ENCODE measurements at regions not wholly inside any gene's neighbourhood (a gene's known extent, or its start where the extent isn't known, plus 50 kb on each side); places are given as distances from the start of the nearest gene placed in this dataset.

DNA sequence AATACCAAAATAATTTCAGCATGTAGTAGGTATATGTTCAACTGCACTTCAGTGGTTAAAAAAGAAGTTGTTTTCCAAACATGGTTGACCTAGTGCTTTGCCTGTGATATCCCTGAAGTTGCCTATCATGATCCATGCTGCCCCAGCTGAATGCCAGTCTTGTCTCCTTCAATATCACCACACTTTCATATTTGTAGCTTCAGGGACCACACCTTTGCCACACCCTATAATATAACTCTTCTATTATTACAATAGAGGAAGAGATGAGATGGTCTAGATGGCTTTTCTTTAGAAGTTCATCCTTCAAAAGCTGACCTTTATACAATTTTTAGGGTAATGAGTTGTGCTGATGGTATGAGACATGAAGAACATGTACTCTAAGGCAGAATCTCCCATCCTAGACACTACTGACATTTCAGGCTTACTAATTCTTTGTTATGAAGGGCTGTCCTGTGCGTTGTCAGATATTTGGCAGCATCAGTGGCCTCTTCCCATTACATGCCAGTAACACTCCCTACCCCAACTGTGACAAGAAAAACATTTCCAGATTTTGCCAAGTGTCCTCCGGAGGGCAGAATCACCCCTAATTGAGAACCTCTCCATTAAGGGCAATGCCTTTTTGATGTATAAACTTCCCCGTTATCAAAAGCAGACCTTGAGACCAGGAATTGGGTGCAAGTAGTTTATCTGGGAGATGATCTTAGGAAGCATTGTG, 76.2 kb upstream of the PLCL2 start:
- DNase-seq (ENCODE audit: low spot score) = no peak
- TF ChIP-seq, protein P1, sequence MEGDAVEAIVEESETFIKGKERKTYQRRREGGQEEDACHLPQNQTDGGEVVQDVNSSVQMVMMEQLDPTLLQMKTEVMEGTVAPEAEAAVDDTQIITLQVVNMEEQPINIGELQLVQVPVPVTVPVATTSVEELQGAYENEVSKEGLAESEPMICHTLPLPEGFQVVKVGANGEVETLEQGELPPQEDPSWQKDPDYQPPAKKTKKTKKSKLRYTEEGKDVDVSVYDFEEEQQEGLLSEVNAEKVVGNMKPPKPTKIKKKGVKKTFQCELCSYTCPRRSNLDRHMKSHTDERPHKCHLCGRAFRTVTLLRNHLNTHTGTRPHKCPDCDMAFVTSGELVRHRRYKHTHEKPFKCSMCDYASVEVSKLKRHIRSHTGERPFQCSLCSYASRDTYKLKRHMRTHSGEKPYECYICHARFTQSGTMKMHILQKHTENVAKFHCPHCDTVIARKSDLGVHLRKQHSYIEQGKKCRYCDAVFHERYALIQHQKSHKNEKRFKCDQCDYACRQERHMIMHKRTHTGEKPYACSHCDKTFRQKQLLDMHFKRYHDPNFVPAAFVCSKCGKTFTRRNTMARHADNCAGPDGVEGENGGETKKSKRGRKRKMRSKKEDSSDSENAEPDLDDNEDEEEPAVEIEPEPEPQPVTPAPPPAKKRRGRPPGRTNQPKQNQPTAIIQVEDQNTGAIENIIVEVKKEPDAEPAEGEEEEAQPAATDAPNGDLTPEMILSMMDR (IDR thresholded peaks at IDR 0.05; ENCODE audit: extremely low read depth, insufficient read depth, missing control alignments) = no peak
- in situ Hi-C loops (cut with MboI; ENCODE audit: low pct_unique_long_range_greater_than_20kb, low sequenced_read_pairs, unreplicated experiment) = no loop called here

DNA sequence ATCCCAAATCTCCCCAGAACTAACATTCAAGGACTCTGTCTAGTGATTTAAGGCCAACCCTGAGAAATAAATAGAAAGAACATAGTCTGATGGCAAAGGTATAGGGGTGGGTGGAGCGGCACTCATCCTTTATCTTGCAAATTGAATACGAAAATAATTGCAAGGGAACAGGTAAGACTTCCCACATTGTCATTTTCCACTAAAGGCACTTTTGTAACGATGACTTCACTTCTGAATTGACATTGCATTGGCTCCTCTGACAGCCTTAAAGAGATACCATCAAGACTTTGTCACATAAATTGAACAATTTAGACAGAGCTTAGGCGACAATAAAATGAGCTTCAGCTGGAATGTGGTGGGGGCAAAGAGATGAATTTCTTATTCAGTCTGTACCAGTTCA, 75.3 kb upstream of the PLCL2 start:
- no peak for DNase-seq (ENCODE audit: low spot score)
- TF ChIP-seq, protein P1 (IDR thresholded peaks at IDR 0.05; ENCODE audit: extremely low read depth, insufficient read depth, missing control alignments) = no peak
- in situ Hi-C loops (cut with MboI; ENCODE audit: low pct_unique_long_range_greater_than_20kb, low sequenced_read_pairs, unreplicated experiment) = no loop called here

DNA sequence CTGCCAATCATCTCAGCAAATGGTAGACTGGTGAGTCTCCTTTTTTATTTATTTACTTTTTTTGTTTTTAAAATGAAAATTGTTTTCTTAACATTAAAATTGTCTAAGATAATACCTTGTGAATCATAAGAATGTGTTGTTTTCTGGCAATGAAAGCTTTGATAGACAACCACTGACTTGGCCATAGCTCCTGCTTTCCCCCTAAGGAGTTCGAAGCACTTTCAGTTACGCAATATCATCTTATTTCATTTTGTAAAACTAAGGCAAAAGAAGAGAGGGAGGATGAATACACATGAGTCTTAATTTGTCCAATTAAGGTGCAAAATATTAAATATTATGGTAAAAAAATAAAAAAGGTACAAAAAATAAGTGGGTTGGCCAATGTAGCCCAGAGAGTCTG, 74.8 kb upstream of the PLCL2 start:
- TF ChIP-seq, protein P1 (IDR thresholded peaks at IDR 0.05; ENCODE audit: extremely low read depth, insufficient read depth, missing control alignments) = no peak
- in situ Hi-C loops (cut with MboI; ENCODE audit: low pct_unique_long_range_greater_than_20kb, low sequenced_read_pairs, unreplicated experiment) = no loop called here
- DNase-seq (ENCODE audit: low spot score) = no peak

DNA sequence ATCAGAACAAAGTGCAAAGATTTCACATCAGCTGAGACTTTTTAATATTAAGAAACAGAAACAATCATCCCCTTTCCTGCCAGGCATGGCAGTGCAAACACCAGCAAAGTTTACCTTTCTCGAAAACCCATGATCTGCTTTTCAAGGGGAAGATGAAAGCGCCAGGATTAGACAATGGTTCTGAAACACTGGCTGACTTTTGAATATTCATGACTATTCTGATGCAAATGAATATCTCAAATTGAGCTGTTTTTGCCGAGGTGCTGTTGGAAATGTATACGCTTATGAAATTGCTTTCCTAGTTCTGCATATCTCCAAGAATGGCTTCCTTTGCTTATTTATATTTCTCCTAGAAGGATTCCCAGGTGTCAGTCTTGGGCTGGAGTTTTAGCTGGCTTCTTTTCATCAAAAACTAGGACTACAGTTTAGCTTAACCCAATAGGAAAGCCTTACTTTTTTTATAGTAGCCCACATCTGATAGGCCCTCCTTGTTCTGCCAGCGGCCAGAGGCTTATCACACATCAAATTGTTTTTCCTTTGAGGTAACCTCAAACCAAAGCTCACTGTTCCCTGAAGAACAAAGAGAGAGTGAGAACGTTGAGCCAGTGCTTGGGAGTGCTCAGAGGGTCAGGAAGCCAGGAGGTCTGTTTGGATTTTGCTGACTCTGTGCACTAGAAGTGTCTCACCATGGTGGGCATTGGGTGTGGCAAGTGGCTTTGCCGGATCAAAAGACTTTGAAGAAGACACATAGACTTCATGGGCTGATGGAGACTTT, 74.0 kb upstream of the PLCL2 start:
- no peak for DNase-seq (ENCODE audit: low spot score)
- in situ Hi-C loops (cut with MboI; ENCODE audit: low pct_unique_long_range_greater_than_20kb, low sequenced_read_pairs, unreplicated experiment) = no loop called here
- TF ChIP-seq, protein P1 (IDR thresholded peaks at IDR 0.05; ENCODE audit: extremely low read depth, insufficient read depth, missing control alignments) = no peak

DNA sequence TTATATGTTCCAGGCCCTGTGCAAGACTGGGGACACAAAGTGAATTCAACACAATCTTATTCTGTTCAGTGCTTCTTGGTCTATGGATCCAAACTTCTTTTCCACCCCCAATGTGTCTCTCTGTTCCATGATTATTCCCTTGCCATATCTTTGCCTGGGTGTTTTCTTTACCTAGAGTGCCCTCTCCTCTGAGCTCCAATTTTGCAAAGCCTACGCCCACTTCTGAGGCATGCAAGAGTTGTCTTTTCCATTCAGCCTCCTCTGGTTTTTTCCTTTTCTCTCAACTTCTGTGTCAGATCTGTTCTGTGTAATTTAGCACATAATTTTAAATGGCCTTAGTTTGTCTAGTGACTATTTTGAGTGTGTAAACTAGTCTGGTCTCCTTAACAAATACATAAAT, 72.8 kb upstream of the PLCL2 start:
- TF ChIP-seq, protein P1 (IDR thresholded peaks at IDR 0.05; ENCODE audit: extremely low read depth, insufficient read depth, missing control alignments) = no peak
- in situ Hi-C loops (cut with MboI; ENCODE audit: low pct_unique_long_range_greater_than_20kb, low sequenced_read_pairs, unreplicated experiment) = no loop called here
- no peak for DNase-seq (ENCODE audit: low spot score)

DNA sequence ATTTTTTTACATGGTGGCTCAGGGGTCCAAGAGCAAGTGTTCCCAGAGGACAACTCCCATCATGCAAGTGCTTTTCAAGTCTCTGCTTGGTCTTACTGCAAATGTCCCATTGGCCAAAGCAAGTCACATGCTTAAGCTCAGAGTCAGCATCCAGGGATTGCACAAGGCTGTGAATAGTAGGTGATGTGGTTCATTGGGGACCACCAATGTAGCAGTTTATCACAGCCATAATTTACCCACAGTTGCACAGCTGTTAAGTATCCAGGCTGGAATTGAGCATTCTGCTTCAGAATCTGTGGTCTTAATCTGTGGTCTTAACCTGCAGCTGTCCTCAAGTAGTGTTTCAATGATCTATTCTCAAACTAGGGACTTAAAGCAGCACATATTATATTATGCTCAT, 71.4 kb upstream of the PLCL2 start:
- in situ Hi-C loops (cut with MboI; ENCODE audit: low pct_unique_long_range_greater_than_20kb, low sequenced_read_pairs, unreplicated experiment) = no loop called here
- DNase-seq (ENCODE audit: low spot score) = no peak
- TF ChIP-seq, protein P1 (IDR thresholded peaks at IDR 0.05; ENCODE audit: extremely low read depth, insufficient read depth, missing control alignments) = no peak

All from GM13977 (cell line).